ENCODE measurements at regions not wholly inside any gene's neighbourhood (a gene's known extent, or its start where the extent isn't known, plus 50 kb on each side); places are given as distances from the start of the nearest gene placed in this dataset.

- no peaks in the 10 kb centered on the region for H3K27me3 ChIP-seq (ENCODE audit: control insufficient read depth, insufficient read depth, low read length)
- ChIA-PET POLR2A (no interaction called here), CTCF (no interaction called here)
- no peaks in the 10 kb centered on the region for H3K36me3 ChIP-seq (ENCODE audit: control insufficient read depth, insufficient read depth, low read length)
- TF ChIP-seq, protein P1, sequence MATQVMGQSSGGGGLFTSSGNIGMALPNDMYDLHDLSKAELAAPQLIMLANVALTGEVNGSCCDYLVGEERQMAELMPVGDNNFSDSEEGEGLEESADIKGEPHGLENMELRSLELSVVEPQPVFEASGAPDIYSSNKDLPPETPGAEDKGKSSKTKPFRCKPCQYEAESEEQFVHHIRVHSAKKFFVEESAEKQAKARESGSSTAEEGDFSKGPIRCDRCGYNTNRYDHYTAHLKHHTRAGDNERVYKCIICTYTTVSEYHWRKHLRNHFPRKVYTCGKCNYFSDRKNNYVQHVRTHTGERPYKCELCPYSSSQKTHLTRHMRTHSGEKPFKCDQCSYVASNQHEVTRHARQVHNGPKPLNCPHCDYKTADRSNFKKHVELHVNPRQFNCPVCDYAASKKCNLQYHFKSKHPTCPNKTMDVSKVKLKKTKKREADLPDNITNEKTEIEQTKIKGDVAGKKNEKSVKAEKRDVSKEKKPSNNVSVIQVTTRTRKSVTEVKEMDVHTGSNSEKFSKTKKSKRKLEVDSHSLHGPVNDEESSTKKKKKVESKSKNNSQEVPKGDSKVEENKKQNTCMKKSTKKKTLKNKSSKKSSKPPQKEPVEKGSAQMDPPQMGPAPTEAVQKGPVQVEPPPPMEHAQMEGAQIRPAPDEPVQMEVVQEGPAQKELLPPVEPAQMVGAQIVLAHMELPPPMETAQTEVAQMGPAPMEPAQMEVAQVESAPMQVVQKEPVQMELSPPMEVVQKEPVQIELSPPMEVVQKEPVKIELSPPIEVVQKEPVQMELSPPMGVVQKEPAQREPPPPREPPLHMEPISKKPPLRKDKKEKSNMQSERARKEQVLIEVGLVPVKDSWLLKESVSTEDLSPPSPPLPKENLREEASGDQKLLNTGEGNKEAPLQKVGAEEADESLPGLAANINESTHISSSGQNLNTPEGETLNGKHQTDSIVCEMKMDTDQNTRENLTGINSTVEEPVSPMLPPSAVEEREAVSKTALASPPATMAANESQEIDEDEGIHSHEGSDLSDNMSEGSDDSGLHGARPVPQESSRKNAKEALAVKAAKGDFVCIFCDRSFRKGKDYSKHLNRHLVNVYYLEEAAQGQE (IDR thresholded peaks at IDR 0.05; ENCODE audit: insufficient read depth in 1 of 2, low read depth in 2 of 2, low read length in 1 of 2), result no peak
- TF ChIP-seq, protein P2, sequence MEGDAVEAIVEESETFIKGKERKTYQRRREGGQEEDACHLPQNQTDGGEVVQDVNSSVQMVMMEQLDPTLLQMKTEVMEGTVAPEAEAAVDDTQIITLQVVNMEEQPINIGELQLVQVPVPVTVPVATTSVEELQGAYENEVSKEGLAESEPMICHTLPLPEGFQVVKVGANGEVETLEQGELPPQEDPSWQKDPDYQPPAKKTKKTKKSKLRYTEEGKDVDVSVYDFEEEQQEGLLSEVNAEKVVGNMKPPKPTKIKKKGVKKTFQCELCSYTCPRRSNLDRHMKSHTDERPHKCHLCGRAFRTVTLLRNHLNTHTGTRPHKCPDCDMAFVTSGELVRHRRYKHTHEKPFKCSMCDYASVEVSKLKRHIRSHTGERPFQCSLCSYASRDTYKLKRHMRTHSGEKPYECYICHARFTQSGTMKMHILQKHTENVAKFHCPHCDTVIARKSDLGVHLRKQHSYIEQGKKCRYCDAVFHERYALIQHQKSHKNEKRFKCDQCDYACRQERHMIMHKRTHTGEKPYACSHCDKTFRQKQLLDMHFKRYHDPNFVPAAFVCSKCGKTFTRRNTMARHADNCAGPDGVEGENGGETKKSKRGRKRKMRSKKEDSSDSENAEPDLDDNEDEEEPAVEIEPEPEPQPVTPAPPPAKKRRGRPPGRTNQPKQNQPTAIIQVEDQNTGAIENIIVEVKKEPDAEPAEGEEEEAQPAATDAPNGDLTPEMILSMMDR (IDR thresholded peaks at IDR 0.05), result no peak
- TF ChIP-seq POLR2AphosphoS5 (IDR thresholded peaks at IDR 0.05; ENCODE audit: low read depth, low read length) (no peak), SIN3A (IDR thresholded peaks at IDR 0.05; ENCODE audit: borderline replicate concordance, insufficient read depth, low read depth, low read length) (no peak), TCF7L2 (IDR thresholded peaks at IDR 0.05; ENCODE audit: low read depth, low read length) (no peak)
- intact Hi-C loops (cut with micrococcal nuclease; ENCODE audit: unreplicated experiment), result no loop called here
- no peak for DNase-seq (ENCODE audit: low read depth, low spot score)
- no peaks in the 10 kb centered on the region for H3K9me3 ChIP-seq (ENCODE audit: control insufficient read depth, insufficient read depth, low read depth, low read length)
- H3K27ac ChIP-seq (ENCODE audit: low read length), result no peak overlapping the region
- BruUV-seq (replicated peaks), result no TSS peak
- in situ Hi-C loops (cut with HindIII; ENCODE audit: low pct_unique_long_range_greater_than_20kb, low sequenced_read_pairs), result no loop called here
- ATAC-seq, result no peak
- no peaks in the 10 kb centered on the region for H3K4me1 ChIP-seq (ENCODE audit: control insufficient read depth, insufficient read depth, low read length)
- no peak overlapping the region for H3K4me3 ChIP-seq (ENCODE audit: low read depth in 2 of 2, low read length in 2 of 2)
Measured at GRCh38 chr7:16061630-16062029, 359.7 kb downstream of the CRPPA start.

GRCh38 chr7:16061011-16061410, 360.3 kb downstream of the CRPPA start:
- ATAC-seq (no peak), DNase-seq (ENCODE audit: low read depth, low spot score) (no peak)
- POLR2A ChIA-PET, result no interaction called here
- H3K9me3 ChIP-seq (ENCODE audit: control insufficient read depth, insufficient read depth, low read depth, low read length), result no peaks in the 10 kb centered on the region
- CTCF ChIA-PET, result no interaction called here
- H3K36me3 ChIP-seq (ENCODE audit: control insufficient read depth, insufficient read depth, low read length), result no peaks in the 10 kb centered on the region
- no peak for TF ChIP-seq TCF7L2 (IDR thresholded peaks at IDR 0.05; ENCODE audit: low read depth, low read length)
- TF ChIP-seq, protein P1 (IDR thresholded peaks at IDR 0.05; ENCODE audit: insufficient read depth in 1 of 2, low read depth in 2 of 2, low read length in 1 of 2), result no peak
- TF ChIP-seq, protein P2 (IDR thresholded peaks at IDR 0.05), result no peak
- TF ChIP-seq POLR2AphosphoS5 (IDR thresholded peaks at IDR 0.05; ENCODE audit: low read depth, low read length), result no peak
- TF ChIP-seq SIN3A (IDR thresholded peaks at IDR 0.05; ENCODE audit: borderline replicate concordance, insufficient read depth, low read depth, low read length), result no peak
- no peak overlapping the region for H3K4me3 ChIP-seq (ENCODE audit: low read depth in 2 of 2, low read length in 2 of 2)
- BruUV-seq (replicated peaks), result no TSS peak
- no peak overlapping the region for H3K27ac ChIP-seq (ENCODE audit: low read length)
- H3K4me1 ChIP-seq (ENCODE audit: control insufficient read depth, insufficient read depth, low read length), result no peaks in the 10 kb centered on the region
- no peaks in the 10 kb centered on the region for H3K27me3 ChIP-seq (ENCODE audit: control insufficient read depth, insufficient read depth, low read length)
- in situ Hi-C loops (cut with HindIII; ENCODE audit: low pct_unique_long_range_greater_than_20kb, low sequenced_read_pairs), result no loop called here
- intact Hi-C loops (cut with micrococcal nuclease; ENCODE audit: unreplicated experiment), result no loop called here

All from Panc1 (cell line).